SK-N-SH (cell line): ENCODE measurements at regions not wholly inside any gene's neighbourhood (a gene's known extent, or its start where the extent isn't known, plus 50 kb on each side); places are given as distances from the start of the nearest gene placed in this dataset.

Source experiments
- CTCF ChIA-PET: fragments of 300-600, 350-600 bp; formaldehyde crosslinking; extraction: SDS; loops from one replicate; lab custom pipeline; 2021; lab: Yijun Ruan, JAX
- POLR2A ChIA-PET: fragments of 350-600 bp; sonication (Branson Sonifier 250); formaldehyde crosslinking; extraction: SDS; loops from one replicate; lab custom pipeline; 2020; ENCODE audit warnings: antibody characterized with exemption, inconsistent platforms; lab: Yijun Ruan, JAX
- DNase-seq: peaks from one replicate; pipeline ENCODE4 v3.0.0; 2012
- H2AFZ ChIP-seq: fragments of 200-600 bp; sonication (generic); 2 replicates; pipeline ENCODE4 v1.8.1; 2016; ENCODE audit warnings: antibody characterized with exemption, mild to moderate bottlenecking, low read depth
- H3F3A ChIP-seq: fragments of 200-600 bp; sonication (generic); replicated peaks from 2 replicates; pipeline ENCODE3; 2016; ENCODE audit warnings: antibody characterized with exemption, mild to moderate bottlenecking; ENCODE audit not compliant: insufficient read depth
- H3K27ac ChIP-seq, 2 experiments: fragments of 200-500 bp in 1 of 2; fragments of 200-600 bp in 1 of 2; sonication (Bioruptor generic) in 1 of 2; sonication (generic), shearing (Covaris generic) in 1 of 2; 2 replicates each; pipeline versions ENCODE4 v1.5.1 to v1.6.1; 2014 to 2016; ENCODE audit warnings: low read depth in 2 of 2, inconsistent platforms in 1 of 2, low read length in 1 of 2, mild to moderate bottlenecking in 1 of 2, mixed read lengths in 1 of 2
- H3K27me3 ChIP-seq: fragments of 200-600 bp; sonication (generic), shearing (Covaris generic); 2 replicates; pipeline ENCODE4 v1.6.1; 2016; ENCODE audit warnings: mixed run types; ENCODE audit not compliant: insufficient read depth
- H3K36me3 ChIP-seq, 2 experiments: fragments of 200-500 bp in 1 of 2; fragments of 200-600 bp in 1 of 2; sonication (Bioruptor generic) in 1 of 2; sonication (generic) in 1 of 2; replicated peaks in 1 of 2; 2 replicates each; pipeline versions ENCODE3 to v1.5.1; 2014 to 2016; ENCODE audit warnings: low read length in 1 of 2, mild to moderate bottlenecking in 1 of 2; ENCODE audit not compliant: insufficient read depth in 2 of 2, control insufficient read depth in 1 of 2
- H3K4me1 ChIP-seq, 2 experiments: fragments of 200-500 bp in 1 of 2; fragments of 200-600 bp in 1 of 2; sonication (Bioruptor generic) in 1 of 2; sonication (generic), shearing (Covaris generic) in 1 of 2; 2 replicates each; pipeline versions ENCODE4 v1.5.1 to v1.6.1; 2014 to 2016; ENCODE audit warnings: low read depth in 1 of 2, low read length in 1 of 2, mixed run types in 1 of 2; ENCODE audit not compliant: insufficient read depth in 2 of 2, control insufficient read depth in 1 of 2
- H3K4me2 ChIP-seq: fragments of 200-600 bp; sonication (generic), shearing (Covaris generic); 2 replicates; pipeline ENCODE4 v1.6.1; 2017; ENCODE audit warnings: mixed run types
- H3K4me3 ChIP-seq, 2 experiments: fragments of 200-500 bp in 1 of 2; fragments of 200-600 bp in 1 of 2; sonication (Bioruptor generic) in 1 of 2; sonication (generic), shearing (Covaris generic) in 1 of 2; 2 replicates each; pipeline versions ENCODE4 v1.5.1 to v1.8.1; 2014 to 2016; ENCODE audit warnings: low read depth in 2 of 2, inconsistent platforms in 1 of 2, low read length in 1 of 2, mild to moderate bottlenecking in 1 of 2, mixed read lengths in 1 of 2, moderate library complexity in 1 of 2
- H3K79me2 ChIP-seq: fragments of 200-600 bp; sonication (generic); 2 replicates; pipeline ENCODE4 v1.8.1; 2017; ENCODE audit warnings: mild to moderate bottlenecking; ENCODE audit not compliant: insufficient read depth
- H3K9ac ChIP-seq: fragments of 200-600 bp; sonication (generic); 2 replicates; pipeline ENCODE4 v1.6.1; 2017; ENCODE audit warnings: mixed run types
- H3K9me2 ChIP-seq: fragments of 200-600 bp; sonication (generic); 2 replicates; pipeline ENCODE4 v1.6.1; 2017; ENCODE audit warnings: mixed run types
- H3K9me3 ChIP-seq: fragments of 200-600 bp; sonication (generic); 2 replicates; pipeline ENCODE4 v1.6.1; 2017; ENCODE audit warnings: mixed run types, mild to moderate bottlenecking, moderate library complexity
- H4K20me1 ChIP-seq: fragments of 200-600 bp; sonication (generic); 2 replicates; pipeline ENCODE4 v1.6.1; 2017; ENCODE audit warnings: mild to moderate bottlenecking, mixed run types; ENCODE audit not compliant: insufficient read depth
- FOSL2 ChIP-seq: IDR thresholded peaks from 2 replicates; pipeline ENCODE4 v1.4.0; 2012; ENCODE audit warnings: low read depth, mild to moderate bottlenecking, moderate library complexity, borderline replicate concordance
- FOXJ3 ChIP-seq: sonication (generic); formaldehyde crosslinking; IDR thresholded peaks from 2 replicates; pipeline ENCODE4 v1.5.1; 2020; ENCODE audit warnings: mild to moderate bottlenecking, missing genetic modification reagents
- GATA2 ChIP-seq: sonication (generic); formaldehyde crosslinking; IDR thresholded peaks from 2 replicates; pipeline ENCODE4 v1.5.0; 2020; ENCODE audit warnings: mild to moderate bottlenecking, missing genetic modification reagents
- MAX ChIP-seq: IDR thresholded peaks from 2 replicates; pipeline ENCODE4 v1.4.0; 2012; ENCODE audit warnings: low read depth
- NFIC ChIP-seq: IDR thresholded peaks from 2 replicates; pipeline ENCODE4 v1.4.0; 2012; ENCODE audit warnings: borderline replicate concordance
- POLR2AphosphoS5 ChIP-seq: IDR thresholded peaks from 2 replicates; pipeline ENCODE4 v1.6.1; 2012; ENCODE audit warnings: low read depth, low read length
- RCOR1 ChIP-seq: fragments of 150-350 bp; IDR thresholded peaks from 2 replicates; pipeline ENCODE4 v1.6.1; 2017; ENCODE audit warnings: antibody characterized with exemption, low read length
- RFX5 ChIP-seq: IDR thresholded peaks from 2 replicates; pipeline ENCODE4 v1.6.1; 2012; ENCODE audit warnings: mild to moderate bottlenecking, improper control_type of control experiment, low read length
- RXRA ChIP-seq: IDR thresholded peaks from 2 replicates; pipeline ENCODE4 v1.4.0; 2012; ENCODE audit warnings: low read depth, mild to moderate bottlenecking, borderline replicate concordance
- SMC3 ChIP-seq: IDR thresholded peaks from 2 replicates; pipeline ENCODE4 v1.6.1; 2012; ENCODE audit warnings: low read depth, low read length, improper control_type of control experiment
- USF1 ChIP-seq: IDR thresholded peaks from 2 replicates; pipeline ENCODE4 v1.4.0; 2012; ENCODE audit warnings: low read depth, borderline replicate concordance
- YY1 ChIP-seq: IDR thresholded peaks from 2 replicates; pipeline ENCODE4 v1.4.0; 2012; ENCODE audit warnings: low read depth, mild to moderate bottlenecking
- ZBTB33 ChIP-seq: IDR thresholded peaks from 2 replicates; pipeline ENCODE4 v1.4.0; 2012; ENCODE audit warnings: low read depth, borderline replicate concordance
- WGBS: methylation state at CpG from one replicate; pipeline ENCODE4 v1.1.6; 2017; ENCODE audit warnings: low lambda C conversion rate; 5-methylcytosine and 5-hydroxymethylcytosine counted together

GRCh38 chr10:88092973-88093372 is 229.5 kb downstream of the PTEN start:
- peak; percentile 41 for DNase-seq
- WGBS, result 100% methylated on average over 2 of the region's 5 CpGs
- Histone ChIP-seq H3K27me3 (no peaks in the 10 kb centered on the region), H3K4me1 (no peaks in the 10 kb centered on the region; a peak in 2 of 4 replicates), H3K4me2 (no peak overlapping the region), H3K27ac (no peak overlapping the region), H3K9me2 (no peaks in the 10 kb centered on the region), H3K36me3 (no peaks in the 10 kb centered on the region), H3K4me3 (no peak overlapping the region), H3K79me2 (no peaks in the 10 kb centered on the region), H2AFZ (no peak overlapping the region), H3F3A (no peaks in the 10 kb centered on the region), H3K9ac (no peak overlapping the region), H4K20me1 (no peaks in the 10 kb centered on the region), H3K9me3 (no peaks in the 10 kb centered on the region)
- ChIA-PET POLR2A (no interaction called here), CTCF (interaction anchor here (1.4 kb wide), 1 partner anchor 21 kb away, joined by 5 read pairs; no protein-coding TSS in a partner anchor)
- TF ChIP-seq NFIC (peak; percentile 54), FOSL2 (no peak)

GRCh38 chr10:88094795-88095194 is 231.4 kb downstream of the PTEN start:
- no peaks in the 10 kb centered on the region; a peak in 2 of 4 replicates for H3K4me1 ChIP-seq
- H3K4me2 ChIP-seq, result no peak overlapping the region
- no peaks in the 10 kb centered on the region for H4K20me1 ChIP-seq
- no peaks in the 10 kb centered on the region for H3K36me3 ChIP-seq
- 94% methylated on average over 1 of the region's 1 CpG for WGBS
- no peaks in the 10 kb centered on the region for H3K27me3 ChIP-seq
- no peak overlapping the region for H3K27ac ChIP-seq
- no peak for DNase-seq
- no peaks in the 10 kb centered on the region for H3K79me2 ChIP-seq
- ChIA-PET POLR2A (no interaction called here), CTCF (no interaction called here)
- H3K9me2 ChIP-seq, result no peaks in the 10 kb centered on the region
- no peak overlapping the region for H2AFZ ChIP-seq
- H3K9ac ChIP-seq, result no peak overlapping the region
- H3K4me3 ChIP-seq, result no peak overlapping the region
- H3K9me3 ChIP-seq, result no peaks in the 10 kb centered on the region
- H3F3A ChIP-seq, result no peaks in the 10 kb centered on the region
- TF ChIP-seq SMC3 (no peak), RCOR1 (no peak), MAX (no peak), RFX5 (no peak), POLR2AphosphoS5 (no peak), USF1 (no peak), GATA2 (CRISPR knock-in tag) (no peak), FOSL2 (no peak), YY1 (no peak), FOXJ3 (CRISPR knock-in tag) (no peak), ZBTB33 (no peak), RXRA (no peak)
